Endothelial cell of umbilical vein (primary cell): ENCODE measurements at regions not wholly inside any gene's neighbourhood (a gene's known extent, or its start where the extent isn't known, plus 50 kb on each side); places are given as distances from the start of the nearest gene placed in this dataset.
"Not testable (repeated sequence)": the region's sequence is repeated elsewhere in the genome, so short reads cannot be mapped to it uniquely, and the experiment has no call there.

Experiments used
- BruUV-seq: library from RNA; stranded (reverse); fragments of 400-500 nt; replicated peaks from 2 replicates; lab custom pipeline; 2021; lab: Mats Ljungman, UMichigan
- CTCF ChIA-PET: fragments of 300-600, 350-600 bp; sonication (Branson Sonifier 250); formaldehyde crosslinking; loops from one replicate; lab custom pipeline; 2021; ENCODE audit warnings: antibody characterized with exemption, inconsistent platforms; lab: Charles Lee
- POLR2A ChIA-PET: fragments of 300-600, 350-600 bp; sonication (Branson Sonifier 250); formaldehyde crosslinking; loops from one replicate; lab custom pipeline; 2021; ENCODE audit warnings: antibody characterized with exemption, inconsistent platforms; lab: Charles Lee
- DNase-seq: peaks from one replicate; pipeline ENCODE4 v3.0.0-alpha.2; 2011; ENCODE audit warnings: low read depth, low spot score
- FAIRE-seq: peaks from 2 replicates; lab custom pipeline; 2011; peaks lifted over from hg19 to GRCh38; lab: Jason Lieb, UNC
- H2AFZ ChIP-seq: 2 replicates; pipeline ENCODE4 v1.6.0; 2012; ENCODE audit warnings: low read depth, low read length, control low read depth, inconsistent platforms
- H3K27ac ChIP-seq: 2 replicates; pipeline ENCODE4 v1.5.1; 2011; ENCODE audit warnings: low read depth, mild to moderate bottlenecking, control low read depth, low read length, moderate library complexity; ENCODE audit not compliant: insufficient read depth
- H3K27me3 ChIP-seq, 2 experiments: 2 replicates each; pipeline versions ENCODE4 v1.6.0 to v1.6.1; 2011; ENCODE audit warnings: low read length in 2 of 2, mixed read lengths in 1 of 2; ENCODE audit not compliant: control insufficient read depth in 2 of 2, insufficient read depth in 2 of 2
- H3K36me3 ChIP-seq, 2 experiments: 2 replicates in 1 of 2; 3 replicates in 1 of 2; pipeline ENCODE4 v1.5.1; 2011; ENCODE audit warnings: low read length in 2 of 2, mild to moderate bottlenecking in 1 of 2, moderate library complexity in 1 of 2; ENCODE audit not compliant: control insufficient read depth in 2 of 2, insufficient read depth in 2 of 2; ENCODE audit errors: extremely low read depth in 1 of 2
- H3K4me1 ChIP-seq: 3 replicates; pipeline ENCODE4 v1.5.1; 2011; ENCODE audit warnings: mild to moderate bottlenecking, low read length; ENCODE audit not compliant: control insufficient read depth, insufficient read depth; ENCODE audit errors: extremely low read depth
- H3K4me2 ChIP-seq: 2 replicates; pipeline ENCODE4 v1.6.1; 2011; ENCODE audit warnings: low read length, control low read depth, mixed read lengths; ENCODE audit not compliant: insufficient read depth
- H3K4me3 ChIP-seq, 3 experiments: fragments of 200-600 bp in 1 of 3; sonication (generic), shearing (Covaris generic) in 1 of 3; replicated peaks in 1 of 3; 2 replicates each; pipeline ENCODE4 v1.5.1; 2011 to 2016; ENCODE audit warnings: control low read depth in 3 of 3, low read length in 3 of 3, mild to moderate bottlenecking in 2 of 3, inconsistent platforms in 1 of 3, low read depth in 1 of 3, moderate library complexity in 1 of 3; ENCODE audit not compliant: insufficient read depth in 1 of 3
- H3K79me2 ChIP-seq: 2 replicates; pipeline ENCODE4 v1.6.0; 2012; ENCODE audit warnings: low read length, inconsistent platforms; ENCODE audit not compliant: control insufficient read depth, insufficient read depth
- H3K9ac ChIP-seq: replicated peaks from 2 replicates; pipeline ENCODE3; 2011; ENCODE audit warnings: low read length, control low read depth; ENCODE audit not compliant: insufficient read depth; ENCODE audit errors: extremely low read depth
- H3K9me1 ChIP-seq: replicated peaks from 3 replicates; pipeline ENCODE4 v1.6.0; 2011; ENCODE audit warnings: mild to moderate bottlenecking, low read length; ENCODE audit not compliant: control insufficient read depth, insufficient read depth; ENCODE audit errors: extremely low read depth
- H3K9me3 ChIP-seq: replicated peaks from 2 replicates; pipeline ENCODE4 v1.5.1; 2012; ENCODE audit warnings: low read length, inconsistent platforms; ENCODE audit not compliant: control insufficient read depth, insufficient read depth
- H4K20me1 ChIP-seq: replicated peaks from 2 replicates; pipeline ENCODE3; 2011; ENCODE audit warnings: mild to moderate bottlenecking, low read length; ENCODE audit not compliant: control insufficient read depth, insufficient read depth; ENCODE audit errors: extremely low read depth
- CTCF ChIP-seq, 2 donors: IDR thresholded peaks; 1 replicate in 1 of 2; 2 replicates in 1 of 2; pipeline ENCODE4 v1.5.1; 2011; ENCODE audit warnings: low read length in 2 of 2, mild to moderate bottlenecking in 2 of 2, moderate library complexity in 2 of 2, control low read depth in 1 of 2, inconsistent platforms in 1 of 2, low read depth in 1 of 2; ENCODE audit not compliant: insufficient read depth in 1 of 2; ENCODE audit errors: extremely low read depth in 1 of 2
- EZH2 ChIP-seq: IDR thresholded peaks from 2 replicates; pipeline ENCODE4 v1.6.1; 2012; ENCODE audit warnings: borderline replicate concordance, low read depth, mild to moderate bottlenecking, moderate library complexity, low read length, inconsistent platforms; ENCODE audit not compliant: severe bottlenecking
- GATA2 ChIP-seq: IDR thresholded peaks from 2 replicates; pipeline ENCODE4 v1.7.0; 2011; ENCODE audit warnings: low read depth, mild to moderate bottlenecking, moderate library complexity, mixed read lengths, low read length; ENCODE audit not compliant: insufficient read length, insufficient read depth
- JUN ChIP-seq: IDR thresholded peaks from 2 replicates; pipeline ENCODE4 v1.6.1; 2011; ENCODE audit warnings: borderline replicate concordance, low read depth; ENCODE audit not compliant: insufficient read length, insufficient read depth
- MAX ChIP-seq: IDR thresholded peaks from 2 replicates; pipeline ENCODE4 v1.6.1; 2011; ENCODE audit not compliant: insufficient read depth, insufficient read length
- MYC ChIP-seq: IDR thresholded peaks from one replicate; pipeline ENCODE4 v1.6.1; 2011; ENCODE audit warnings: mild to moderate bottlenecking, low read depth, low read length
- POLR2A ChIP-seq: IDR thresholded peaks from 2 replicates; pipeline ENCODE4 v1.6.1; 2012; ENCODE audit warnings: low read depth, mild to moderate bottlenecking, control low read depth, low read length
- POLR2AphosphoS5 ChIP-seq: IDR thresholded peaks from 2 replicates; pipeline ENCODE4 v1.6.1; 2012; ENCODE audit warnings: low read depth, mild to moderate bottlenecking, control low read depth, low read length, moderate library complexity; ENCODE audit not compliant: insufficient read depth
- dilution Hi-C: fragments of 300-500 bp; cut with MboI; formaldehyde crosslinking; loops from one replicate; pipeline ENCODE4 v1.15.0; 2019; ENCODE audit warnings: low sequenced_read_pairs; ENCODE audit not compliant: extremely low pct_ligation_motif_present
- intact Hi-C: fragments of 100-400 bp; cut with micrococcal nuclease; formaldehyde crosslinking; loops from one replicate; pipeline ENCODE4 v1.10.0; 2022

DNA sequence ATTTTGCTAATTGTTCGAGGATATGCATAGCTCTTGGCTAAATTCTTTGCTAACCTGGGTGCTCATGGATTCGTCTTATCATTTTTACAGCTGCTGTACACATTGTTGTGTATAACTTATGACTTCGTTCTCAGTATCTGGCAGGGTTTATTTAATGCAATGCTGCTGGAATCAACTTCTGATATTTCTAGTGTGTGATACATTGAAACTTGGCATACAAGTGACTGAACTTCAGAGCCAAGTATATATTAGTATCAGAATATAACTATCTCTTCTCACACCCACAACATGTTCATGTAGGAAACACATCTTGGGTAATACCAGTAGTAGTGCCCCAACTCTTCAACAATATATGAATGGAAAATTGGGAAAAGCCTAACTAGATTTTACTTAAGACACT, 764.2 kb downstream of the TENT5A start:
- dilution Hi-C loops (no loop called here), intact Hi-C loops (no loop called here)
- Histone ChIP-seq H3K4me1 (no peaks in the 10 kb centered on the region), H2AFZ (no peak overlapping the region), H3K4me3 (no peak overlapping the region), H4K20me1 (no peaks in the 10 kb centered on the region), H3K27me3 (no peaks in the 10 kb centered on the region), H3K27ac (no peak overlapping the region), H3K79me2 (no peaks in the 10 kb centered on the region), H3K9me3 (no peaks in the 10 kb centered on the region), H3K36me3 (no peaks in the 10 kb centered on the region), H3K4me2 (no peak overlapping the region), H3K9me1 (no peaks in the 10 kb centered on the region), H3K9ac (no peak overlapping the region)
- FAIRE-seq (no peak), DNase-seq (no peak)
- no peak for TF ChIP-seq JUN
- no peak for TF ChIP-seq MAX
- TF ChIP-seq EZH2, result no peak
- no peak for TF ChIP-seq MYC
- TF ChIP-seq GATA2, result no peak
- TF ChIP-seq CTCF (IDR thresholded peaks at IDR 0.05; ENCODE audit: extremely low read depth in 1 of 2, insufficient read depth in 1 of 2, low read depth in 1 of 2, low read length in 2 of 2), result no peak
- TF ChIP-seq POLR2A, result no peak
- no peak for TF ChIP-seq POLR2AphosphoS5
- CTCF ChIA-PET, result interaction anchor here (1.0 kb wide), 1 partner anchor 15 kb away, joined by 3 read pairs; no protein-coding TSS in a partner anchor
- POLR2A ChIA-PET, result no interaction called here
- no TSS peak for BruUV-seq

- H3K79me2 ChIP-seq, CTCF ChIA-PET, H2AFZ ChIP-seq, H3K4me3 ChIP-seq, DNase-seq, H3K9ac ChIP-seq, H3K27me3 ChIP-seq, FAIRE-seq, BruUV-seq, H3K4me1 ChIP-seq, H3K4me2 ChIP-seq, POLR2A ChIA-PET, intact Hi-C loops, dilution Hi-C loops, H3K9me3 ChIP-seq, H3K36me3 ChIP-seq, H3K9me1 ChIP-seq, H4K20me1 ChIP-seq, H3K27ac ChIP-seq: not testable (repeated sequence)
Observed at GRCh38 chr6:80981226-80981625, 771.3 kb downstream of the TENT5A start.
